ENCODE measurements at regions not wholly inside any gene's neighbourhood (a gene's known extent, or its start where the extent isn't known, plus 50 kb on each side); places are given as distances from the start of the nearest gene placed in this dataset.
"Not testable (repeated sequence)": the region's sequence is repeated elsewhere in the genome, so short reads cannot be mapped to it uniquely, and the experiment has no call there.

- peaks cover 14% of the 10 kb centered on the region for H3K9me3 ChIP-seq (ENCODE audit: control insufficient read depth, low read length)
- no peak overlapping the region for H3K4me3 ChIP-seq (ENCODE audit: extremely low read depth, insufficient read depth, low read length, poor library complexity, severe bottlenecking)
- no peaks in the 10 kb centered on the region for H3K36me3 ChIP-seq (ENCODE audit: control insufficient read depth, insufficient read depth, low read length)
- WGBS, 2 experiments (ENCODE audit: insufficient coverage in 2 of 2): 70 to 81% methylated on average over 2 to 3 of the region's 6 CpGs
- peaks cover 15% of the 10 kb centered on the region for H3K4me1 ChIP-seq (ENCODE audit: control insufficient read depth, insufficient read depth, low read length, poor library complexity, severe bottlenecking)
- peak overlapping the region; percentile 36 for H3K27ac ChIP-seq (ENCODE audit: low read depth, low read length, severe bottlenecking)
These were observed 140.1 kb upstream of the JCAD start for GRCh38 chr10:30199376-30200016.

DNA sequence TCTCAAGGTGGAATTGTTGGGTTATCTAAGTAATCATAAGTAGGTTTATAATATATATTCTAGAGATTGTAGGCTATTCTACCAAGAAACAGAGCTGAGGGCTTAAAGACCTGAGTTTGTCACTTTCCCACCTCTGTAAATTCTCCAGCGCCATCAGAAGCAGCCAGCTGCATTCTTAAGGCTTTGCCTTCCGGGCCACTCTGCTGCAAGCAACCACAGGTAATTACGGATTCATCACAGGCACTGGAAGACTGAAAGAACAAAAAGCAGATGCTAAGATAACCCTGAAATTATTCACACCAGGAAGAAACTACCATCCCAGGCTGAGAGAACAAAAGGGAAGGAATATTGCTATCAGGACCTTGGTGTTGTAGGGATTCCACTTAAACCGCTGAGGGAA lies 137.8 kb upstream of the JCAD start:
- no peak overlapping the region for H3K27ac ChIP-seq (ENCODE audit: low read depth, low read length, severe bottlenecking)
- WGBS, 2 experiments (ENCODE audit: insufficient coverage in 2 of 2): 94 to 100% methylated on average over 2 to 4 of the region's 4 CpGs

DNA sequence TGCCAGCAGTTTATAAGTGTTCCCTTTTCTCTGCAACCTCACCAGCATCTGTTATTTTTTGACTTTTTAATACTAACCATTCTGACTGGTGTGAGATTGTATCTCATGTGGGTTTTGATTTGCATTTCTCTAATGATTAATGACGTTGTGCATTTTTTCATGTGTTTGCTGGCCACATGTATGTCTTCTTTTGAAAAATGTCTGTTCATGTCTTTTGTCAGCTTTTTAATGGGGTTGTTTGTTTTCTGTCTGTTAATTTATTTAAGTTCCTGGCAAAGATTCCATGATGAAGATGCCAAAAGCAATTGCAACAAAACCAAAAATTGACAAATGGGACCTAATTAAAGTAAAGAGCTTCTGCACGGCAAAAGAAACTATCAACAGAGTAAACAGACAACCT lies 137.2 kb upstream of the JCAD start:
- not testable (repeated sequence) for H3K4me3 ChIP-seq (ENCODE audit: extremely low read depth, insufficient read depth, low read length, poor library complexity, severe bottlenecking); H3K27ac ChIP-seq (ENCODE audit: low read depth, low read length, severe bottlenecking); H3K36me3 ChIP-seq (ENCODE audit: control insufficient read depth, insufficient read depth, low read length)
- H3K9me3 ChIP-seq (ENCODE audit: control insufficient read depth, low read length): peaks cover 25% of the 10 kb centered on the region
- WGBS, 2 experiments (ENCODE audit: insufficient coverage in 2 of 2): 100% methylated on average over 1 of the region's 2 CpGs; no CpG with 5 or more reads in 1 of the 2 experiments
- peaks cover 15% of the 10 kb centered on the region for H3K4me1 ChIP-seq (ENCODE audit: control insufficient read depth, insufficient read depth, low read length, poor library complexity, severe bottlenecking)

More for the DNA sequence above, 137.8 kb upstream of the JCAD start:
- Histone ChIP-seq H3K4me1 (ENCODE audit: control insufficient read depth, insufficient read depth, low read length, poor library complexity, severe bottlenecking) (peaks cover 15% of the 10 kb centered on the region), H3K4me3 (ENCODE audit: extremely low read depth, insufficient read depth, low read length, poor library complexity, severe bottlenecking) (no peak overlapping the region), H3K9me3 (ENCODE audit: control insufficient read depth, low read length) (peaks cover 25% of the 10 kb centered on the region), H3K36me3 (ENCODE audit: control insufficient read depth, insufficient read depth, low read length) (no peaks in the 10 kb centered on the region)

DNA sequence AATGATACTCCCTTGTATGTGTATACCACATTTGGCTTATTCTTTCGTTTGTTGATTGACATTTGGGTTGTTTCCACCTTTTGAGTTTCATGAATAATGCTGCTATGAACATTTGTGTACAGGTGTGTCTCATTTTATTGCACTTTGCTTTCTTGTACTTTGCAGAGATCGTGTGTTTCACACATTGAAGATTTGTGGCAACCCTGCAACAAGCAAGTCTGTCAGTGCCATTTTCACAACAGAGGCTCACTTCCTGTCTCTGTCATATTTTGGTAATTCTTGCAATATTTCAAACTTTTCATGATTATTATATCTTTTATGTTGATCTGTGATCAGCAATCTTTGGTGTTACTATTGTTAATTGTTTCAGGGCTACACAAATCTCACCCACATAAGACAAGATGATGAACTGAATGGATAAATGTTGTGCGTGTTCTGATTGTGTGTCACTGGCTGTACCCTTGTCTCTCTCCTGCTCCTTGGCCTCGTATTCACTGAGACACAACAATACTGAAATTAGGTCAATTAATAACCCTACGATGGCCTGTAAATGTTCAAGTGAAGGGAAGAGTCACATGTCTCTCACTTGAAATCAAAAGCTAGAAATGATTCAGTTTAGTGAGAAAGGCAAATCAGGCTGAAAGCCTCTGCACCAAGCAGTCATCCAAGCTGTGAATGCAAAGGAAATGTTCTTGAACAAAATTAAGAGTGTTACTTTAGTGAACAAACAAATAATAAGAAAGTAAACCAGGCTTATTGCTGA lies 133.6 kb upstream of the JCAD start:
- Histone ChIP-seq H3K9me3 (ENCODE audit: control insufficient read depth, low read length) (peaks cover 22% of the 10 kb centered on the region), H3K4me1 (ENCODE audit: control insufficient read depth, insufficient read depth, low read length, poor library complexity, severe bottlenecking) (peaks cover 26% of the 10 kb centered on the region), H3K27ac (ENCODE audit: low read depth, low read length, severe bottlenecking) (no peak overlapping the region), H3K4me3 (ENCODE audit: extremely low read depth, insufficient read depth, low read length, poor library complexity, severe bottlenecking) (no peak overlapping the region), H3K36me3 (ENCODE audit: control insufficient read depth, insufficient read depth, low read length) (no peaks in the 10 kb centered on the region)
- 100% methylated on average over 2 to 3 of the region's 5 CpGs for WGBS, 2 experiments (ENCODE audit: insufficient coverage in 2 of 2)

- H3K36me3 ChIP-seq (ENCODE audit: control insufficient read depth, insufficient read depth, low read length): no peaks in the 10 kb centered on the region
- peaks cover 44% of the 10 kb centered on the region for H3K4me1 ChIP-seq (ENCODE audit: control insufficient read depth, insufficient read depth, low read length, poor library complexity, severe bottlenecking)
- WGBS, 2 experiments (ENCODE audit: insufficient coverage in 2 of 2): 74 to 90% methylated on average over 8 to 11 of the region's 14 CpGs
- peak overlapping the region; percentile 53 for H3K27ac ChIP-seq (ENCODE audit: low read depth, low read length, severe bottlenecking)
- no peak overlapping the region for H3K4me3 ChIP-seq (ENCODE audit: extremely low read depth, insufficient read depth, low read length, poor library complexity, severe bottlenecking)
- H3K9me3 ChIP-seq (ENCODE audit: control insufficient read depth, low read length): peaks cover 22% of the 10 kb centered on the region
These were observed 131.5 kb upstream of the JCAD start for GRCh38 chr10:30190577-30191552.

- 91 to 93% methylated on average over 3 to 4 of the region's 4 CpGs for WGBS, 2 experiments (ENCODE audit: insufficient coverage in 2 of 2)
- Histone ChIP-seq H3K27ac (ENCODE audit: low read depth, low read length, severe bottlenecking) (no peak overlapping the region), H3K4me3 (ENCODE audit: extremely low read depth, insufficient read depth, low read length, poor library complexity, severe bottlenecking) (no peak overlapping the region), H3K36me3 (ENCODE audit: control insufficient read depth, insufficient read depth, low read length) (no peaks in the 10 kb centered on the region), H3K9me3 (ENCODE audit: control insufficient read depth, low read length) (peaks cover 16% of the 10 kb centered on the region), H3K4me1 (ENCODE audit: control insufficient read depth, insufficient read depth, low read length, poor library complexity, severe bottlenecking) (peaks cover 59% of the 10 kb centered on the region)
These were observed 129.8 kb upstream of the JCAD start for GRCh38 chr10:30189238-30189580.

- Histone ChIP-seq H3K4me1 (ENCODE audit: control insufficient read depth, insufficient read depth, low read length, poor library complexity, severe bottlenecking) (peaks cover 64% of the 10 kb centered on the region), H3K36me3 (ENCODE audit: control insufficient read depth, insufficient read depth, low read length) (no peaks in the 10 kb centered on the region), H3K4me3 (ENCODE audit: extremely low read depth, insufficient read depth, low read length, poor library complexity, severe bottlenecking) (no peak overlapping the region), H3K9me3 (ENCODE audit: control insufficient read depth, low read length) (peaks cover 11% of the 10 kb centered on the region), H3K27ac (ENCODE audit: low read depth, low read length, severe bottlenecking) (peak overlapping the region; percentile 86)
- 90 to 100% methylated on average over 4 to 6 of the region's 14 CpGs for WGBS, 2 experiments (ENCODE audit: insufficient coverage in 2 of 2)
These were observed 129.3 kb upstream of the JCAD start for GRCh38 chr10:30188556-30189237.

DNA sequence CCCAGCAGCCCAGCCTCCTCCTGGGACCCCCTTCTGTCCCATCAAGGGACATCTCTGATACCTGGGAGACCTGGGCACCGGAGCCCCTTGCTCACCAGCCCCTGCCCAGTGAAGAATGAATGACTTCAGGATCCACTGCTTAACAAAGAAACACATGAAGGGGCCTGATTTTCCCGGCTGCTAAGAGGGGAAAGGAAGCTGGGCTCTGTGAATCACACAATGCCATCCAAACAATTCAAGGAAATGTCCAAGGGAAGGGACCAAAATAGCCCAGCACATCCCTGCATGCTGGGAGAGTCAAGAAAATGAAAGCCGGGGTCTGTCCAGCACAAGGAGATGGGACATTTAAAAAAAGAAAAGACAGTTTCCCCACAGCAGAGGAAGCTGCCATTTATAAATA lies 128.7 kb upstream of the JCAD start:
- 72% methylated on average over 2 of the region's 3 CpGs; no CpG with 5 or more reads in 1 of the 2 experiments for WGBS, 2 experiments (ENCODE audit: insufficient coverage in 2 of 2)

GRCh38 chr10:30187010-30187409 lies 127.6 kb upstream of the JCAD start:
- Histone ChIP-seq H3K4me1 (ENCODE audit: control insufficient read depth, insufficient read depth, low read length, poor library complexity, severe bottlenecking) (peaks cover 73% of the 10 kb centered on the region), H3K36me3 (ENCODE audit: control insufficient read depth, insufficient read depth, low read length) (no peaks in the 10 kb centered on the region), H3K27ac (ENCODE audit: low read depth, low read length, severe bottlenecking) (no peak overlapping the region), H3K9me3 (ENCODE audit: control insufficient read depth, low read length) (no peaks in the 10 kb centered on the region), H3K4me3 (ENCODE audit: extremely low read depth, insufficient read depth, low read length, poor library complexity, severe bottlenecking) (no peak overlapping the region)
- WGBS, 2 experiments (ENCODE audit: insufficient coverage in 2 of 2): 93 to 100% methylated on average over 2 to 3 of the region's 5 CpGs

More for the DNA sequence above, 128.7 kb upstream of the JCAD start:
- Histone ChIP-seq H3K27ac (ENCODE audit: low read depth, low read length, severe bottlenecking) (peak overlapping the region; percentile 86), H3K4me3 (ENCODE audit: extremely low read depth, insufficient read depth, low read length, poor library complexity, severe bottlenecking) (no peak overlapping the region), H3K9me3 (ENCODE audit: control insufficient read depth, low read length) (peaks cover 5% of the 10 kb centered on the region), H3K36me3 (ENCODE audit: control insufficient read depth, insufficient read depth, low read length) (no peaks in the 10 kb centered on the region), H3K4me1 (ENCODE audit: control insufficient read depth, insufficient read depth, low read length, poor library complexity, severe bottlenecking) (peaks cover 70% of the 10 kb centered on the region)

GRCh38 chr10:30186371-30186875 lies 127.0 kb upstream of the JCAD start:
- Histone ChIP-seq H3K4me3 (ENCODE audit: extremely low read depth, insufficient read depth, low read length, poor library complexity, severe bottlenecking) (no peak overlapping the region), H3K9me3 (ENCODE audit: control insufficient read depth, low read length) (no peaks in the 10 kb centered on the region), H3K36me3 (ENCODE audit: control insufficient read depth, insufficient read depth, low read length) (no peaks in the 10 kb centered on the region), H3K4me1 (ENCODE audit: control insufficient read depth, insufficient read depth, low read length, poor library complexity, severe bottlenecking) (peaks cover 79% of the 10 kb centered on the region), H3K27ac (ENCODE audit: low read depth, low read length, severe bottlenecking) (peak overlapping the region; percentile 76)
- WGBS, 2 experiments (ENCODE audit: insufficient coverage in 2 of 2): 87 to 91% methylated on average over 10 of the region's 10 CpGs

All from mesodermal cell (in vitro differentiated cells).